ENCODE measurements at regions not wholly inside any gene's neighbourhood (a gene's known extent, or its start where the extent isn't known, plus 50 kb on each side); places are given as distances from the start of the nearest gene placed in this dataset.
"Not testable (repeated sequence)": the region's sequence is repeated elsewhere in the genome, so short reads cannot be mapped to it uniquely, and the experiment has no call there.

- DNase-seq (ENCODE audit: low read depth in 2 of 2) = no peak
Observed at GRCh38 chr10:28135258-28135657, 136.4 kb upstream of the ODAD2 start.

GRCh38 chr10:28130267-28130666 lies 131.4 kb upstream of the ODAD2 start:
- DNase-seq (ENCODE audit: low read depth in 2 of 2) = no peak

- DNase-seq (ENCODE audit: low read depth in 2 of 2) = no peak
Observed at GRCh38 chr10:28127881-28128280, 129.0 kb upstream of the ODAD2 start.

GRCh38 chr10:28125701-28126100 lies 126.8 kb upstream of the ODAD2 start:
- DNase-seq (ENCODE audit: low read depth in 2 of 2) = no peak

GRCh38 chr10:28120795-28121194 lies 121.9 kb upstream of the ODAD2 start:
- DNase-seq (ENCODE audit: low read depth in 2 of 2) = no peak

GRCh38 chr10:28120043-28120749 lies 121.3 kb upstream of the ODAD2 start:
- DNase-seq (ENCODE audit: low read depth in 2 of 2) = no peak

DNA sequence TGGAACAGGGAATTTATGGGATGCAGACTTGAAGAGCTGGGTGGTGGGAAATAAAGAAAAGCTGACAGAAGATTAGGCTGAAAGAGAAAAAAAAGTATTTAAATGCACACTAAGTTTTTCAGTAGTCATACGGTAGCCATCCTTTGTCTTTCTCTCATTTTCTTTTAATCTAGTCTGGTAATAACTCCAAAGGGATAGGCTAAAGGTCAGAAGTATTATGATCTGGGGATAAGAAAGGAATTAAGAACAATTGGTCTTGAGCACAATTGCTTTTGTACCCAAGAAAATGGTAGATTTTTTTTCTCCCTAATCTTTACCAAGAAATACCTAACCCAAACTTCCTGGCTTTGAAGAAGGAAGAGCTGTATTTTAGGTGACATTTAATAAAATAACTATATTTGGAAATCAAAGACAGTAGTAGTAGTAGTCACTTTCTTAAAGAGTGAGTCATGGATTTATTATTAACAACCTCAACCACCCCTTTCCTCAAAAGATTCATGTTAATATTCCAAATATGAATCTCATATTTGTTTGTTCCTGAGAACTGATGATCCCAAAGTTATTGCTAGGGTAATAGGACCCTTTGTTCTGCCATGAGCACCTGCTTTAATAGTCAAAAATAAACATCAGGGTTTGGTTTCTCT lies 120.2 kb upstream of the ODAD2 start:
- DNase-seq (ENCODE audit: low read depth in 2 of 2) = no peak

- no peak for DNase-seq (ENCODE audit: low read depth in 2 of 2)
Observed at GRCh38 chr10:28113202-28113601, 114.3 kb upstream of the ODAD2 start.

DNA sequence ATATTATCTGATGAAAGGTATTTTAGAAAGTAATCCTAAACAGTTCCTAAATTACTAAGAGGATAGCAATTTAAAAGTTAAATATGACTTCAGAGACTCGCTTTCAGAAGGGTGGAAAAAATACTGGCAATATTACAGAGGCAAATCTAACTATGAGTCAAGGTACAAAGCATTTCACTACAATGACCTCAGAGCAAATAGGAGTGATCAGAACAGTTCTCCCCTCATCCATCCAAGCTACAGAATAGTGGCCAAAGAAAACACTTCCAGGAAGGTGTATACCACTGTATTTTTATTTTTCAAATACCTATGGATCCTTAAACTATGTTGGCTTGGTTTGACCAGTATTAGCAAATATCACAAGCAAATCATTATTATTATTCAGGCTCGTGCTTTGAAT lies 112.8 kb upstream of the ODAD2 start:
- DNase-seq (ENCODE audit: low read depth in 2 of 2) = no peak

DNA sequence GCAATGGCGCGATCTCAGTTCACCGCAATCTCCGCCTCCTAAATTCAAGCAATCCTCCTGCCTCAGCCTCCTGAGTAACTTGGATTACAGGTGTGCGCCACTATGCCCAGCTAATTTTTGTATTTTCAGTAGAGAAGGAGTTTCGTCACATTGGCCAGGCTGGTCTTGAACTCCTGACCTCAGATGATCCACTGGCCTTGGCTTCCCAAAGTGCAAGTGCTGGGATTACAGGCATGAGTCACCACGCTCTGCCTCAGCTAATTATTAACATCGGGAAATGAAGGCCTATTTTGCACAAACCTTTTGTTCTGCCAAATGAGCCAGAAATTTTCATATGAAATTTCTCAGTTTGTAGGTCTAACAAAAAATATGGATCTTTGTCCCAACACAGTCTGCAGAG lies 106.7 kb upstream of the ODAD2 start:
- DNase-seq (ENCODE audit: low read depth in 2 of 2) = no peak

DNA sequence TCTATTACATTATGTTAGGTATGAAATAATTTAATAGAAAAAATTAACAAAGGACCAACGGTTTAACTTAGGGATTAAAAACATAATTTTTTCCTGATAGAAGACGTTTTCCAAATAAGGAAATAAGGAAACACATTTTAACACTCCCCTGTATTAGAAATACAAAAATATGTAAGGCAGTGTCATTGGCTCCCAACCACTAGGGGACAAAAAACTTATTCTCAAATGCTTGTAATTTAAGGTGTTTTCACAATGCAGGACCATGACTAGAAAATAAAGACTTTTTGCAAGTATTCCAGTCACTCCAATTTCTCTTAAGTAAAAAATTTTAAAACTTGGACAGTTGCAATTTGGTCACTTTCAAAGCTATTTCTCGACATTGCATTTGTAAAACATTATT lies 98.8 kb upstream of the ODAD2 start:
- DNase-seq (ENCODE audit: low read depth in 2 of 2) = no peak

- no peak for DNase-seq (ENCODE audit: low read depth in 2 of 2)
Observed at GRCh38 chr10:28095791-28096378, 97.0 kb upstream of the ODAD2 start.

DNA sequence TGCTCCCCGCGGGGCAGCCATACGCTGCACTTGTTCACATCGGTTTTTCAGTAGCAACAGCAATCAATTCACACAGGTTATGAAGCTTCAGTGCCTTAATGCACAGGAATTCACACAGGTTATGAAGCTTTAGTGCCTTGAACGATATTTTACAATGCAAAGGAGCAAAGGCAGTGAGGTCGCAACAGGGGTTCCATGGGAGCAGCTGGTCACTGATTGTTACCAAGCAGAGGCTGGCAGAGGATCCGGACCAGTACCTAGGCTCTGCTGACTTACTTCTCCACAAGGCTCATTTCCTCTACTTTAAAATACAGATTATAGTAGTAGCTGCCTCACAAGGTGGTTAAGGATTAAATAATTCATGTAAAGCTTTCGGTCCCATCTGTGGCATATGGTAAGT lies 95.2 kb upstream of the ODAD2 start:
- DNase-seq (ENCODE audit: low read depth in 2 of 2) = no peak

GRCh38 chr10:28091913-28092312 lies 93.0 kb upstream of the ODAD2 start:
- DNase-seq (ENCODE audit: low read depth in 2 of 2) = no peak

- DNase-seq (ENCODE audit: low read depth in 2 of 2) = no peak
Observed at GRCh38 chr10:28090506-28090905, 91.6 kb upstream of the ODAD2 start.

GRCh38 chr10:28089467-28089866 lies 90.6 kb upstream of the ODAD2 start:
- DNase-seq (ENCODE audit: low read depth in 2 of 2) = no peak

- DNase-seq (ENCODE audit: low read depth in 2 of 2) = no peak
Observed at GRCh38 chr10:28087661-28088351, 88.9 kb upstream of the ODAD2 start.

DNA sequence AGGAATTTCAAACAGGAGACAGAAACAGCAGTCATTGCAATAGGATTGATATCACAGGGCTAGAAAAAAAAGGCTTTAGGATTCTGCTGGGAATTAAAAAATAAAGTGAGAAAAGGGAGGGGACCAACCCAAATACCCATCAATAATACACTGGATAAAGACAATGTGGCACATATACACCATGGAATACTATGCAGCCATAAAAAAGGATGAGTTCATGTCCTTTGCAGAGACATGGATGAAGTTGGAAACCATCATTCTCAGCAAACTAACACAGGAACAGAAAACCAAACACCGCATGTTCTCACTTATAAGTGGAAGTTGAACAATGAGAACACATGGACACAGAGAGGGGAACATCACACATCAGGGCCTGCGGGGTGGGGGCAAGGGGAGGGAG lies 86.9 kb upstream of the ODAD2 start:
- not testable (repeated sequence) for DNase-seq (ENCODE audit: low read depth in 2 of 2)

DNA sequence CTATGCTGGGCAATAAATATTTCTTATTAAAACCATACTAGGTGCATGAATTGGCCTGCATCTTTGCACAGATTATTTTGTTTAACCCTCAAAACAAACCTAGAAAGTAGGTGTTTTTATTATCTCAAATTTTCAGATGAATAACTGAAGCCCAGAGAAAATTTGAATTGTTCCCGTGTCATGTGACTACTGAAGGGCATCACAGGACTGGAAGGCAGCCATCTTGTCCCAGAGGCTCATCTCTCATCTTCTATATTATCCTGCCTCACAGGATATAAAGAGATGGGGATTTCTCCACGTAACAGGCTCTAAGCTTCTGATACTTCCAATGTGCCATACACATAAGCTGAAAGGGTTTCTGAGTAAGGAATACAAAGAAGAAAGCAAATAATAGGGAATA lies 84.0 kb upstream of the ODAD2 start:
- no peak for DNase-seq (ENCODE audit: low read depth in 2 of 2)

DNA sequence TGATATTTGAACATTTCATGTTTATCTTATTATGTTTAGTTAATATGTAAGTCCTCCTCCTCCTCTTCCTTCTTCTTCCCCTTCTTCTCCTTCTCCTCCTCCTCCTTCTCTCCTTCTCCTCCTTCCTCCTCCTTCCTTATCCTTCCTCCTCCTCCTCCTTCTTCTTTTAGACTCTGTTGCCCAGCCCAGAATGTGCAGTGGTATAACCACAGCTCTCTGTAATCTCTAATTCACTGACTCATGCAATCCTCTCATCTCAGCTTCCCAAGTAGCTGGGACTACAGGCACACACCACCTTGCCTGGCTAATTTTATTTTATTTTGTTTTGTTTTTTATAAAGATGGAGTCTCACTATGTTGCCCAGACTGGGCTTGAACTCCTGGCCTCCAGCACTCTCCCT lies 83.4 kb upstream of the ODAD2 start:
- no peak for DNase-seq (ENCODE audit: low read depth in 2 of 2)

DNA sequence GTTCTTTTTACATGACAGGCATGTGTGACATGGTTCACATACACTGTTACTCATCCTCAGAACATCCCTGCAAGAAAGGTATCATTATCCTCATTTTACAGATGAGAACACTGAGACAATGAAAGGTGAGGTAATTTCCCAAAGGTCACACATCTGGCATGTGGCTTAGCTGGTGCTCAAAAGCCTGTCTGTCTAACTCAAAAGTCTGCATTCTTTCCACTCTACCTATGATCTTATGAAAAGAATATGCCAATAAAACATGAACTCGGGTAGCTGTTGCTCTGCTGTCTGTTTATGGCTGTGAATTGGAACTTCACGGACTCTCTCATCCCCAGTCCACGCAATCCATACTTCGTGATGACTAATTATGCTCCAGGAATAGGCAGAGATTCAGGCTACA lies 79.0 kb upstream of the ODAD2 start:
- DNase-seq (ENCODE audit: low read depth in 2 of 2) = no peak

DNA sequence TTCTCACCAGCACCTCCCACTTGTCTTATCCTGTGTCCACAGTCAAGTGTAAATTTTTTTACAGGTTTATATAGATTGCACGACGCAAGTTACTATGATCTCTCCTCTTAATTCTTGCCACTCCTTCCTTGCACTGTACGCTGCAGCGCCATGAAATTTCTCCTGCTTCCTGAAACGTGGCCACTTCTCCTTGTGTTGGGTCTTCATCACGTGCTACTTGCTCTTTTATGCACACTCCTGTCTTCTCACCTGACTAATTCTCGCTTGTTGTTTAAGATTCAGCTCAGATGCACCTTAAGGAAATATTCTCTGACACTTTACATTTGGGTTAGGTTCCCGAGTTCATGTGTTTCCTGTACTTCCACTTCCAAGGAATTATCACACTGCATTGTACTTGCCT lies 76.5 kb upstream of the ODAD2 start:
- no peak for DNase-seq (ENCODE audit: low read depth in 2 of 2)

DNA sequence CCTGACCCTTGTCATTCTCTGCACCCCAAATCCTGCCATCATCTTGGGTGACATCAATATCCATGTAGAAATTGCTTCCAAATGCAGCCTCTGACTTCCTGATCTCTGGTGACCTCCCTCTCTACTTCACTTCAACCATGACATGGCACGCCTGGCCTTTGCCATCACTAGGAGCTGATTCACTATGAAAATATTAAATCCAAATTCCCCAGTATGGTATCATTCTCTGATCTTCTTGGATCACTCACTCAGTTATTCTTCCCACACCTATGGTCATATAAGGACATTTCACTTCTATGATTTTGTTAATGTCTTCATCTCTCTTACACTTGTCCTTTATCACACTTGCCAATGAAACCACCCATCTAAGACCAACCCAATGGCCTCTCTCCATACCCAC lies 73.7 kb upstream of the ODAD2 start:
- no peak for DNase-seq (ENCODE audit: low read depth in 2 of 2)

All from stimulated activated CD4-positive, alpha-beta T cell treated with anti-CD3 and anti-CD28 coated beads, Interleukin-12 subunit alpha, Interleukin-12 subunit beta, amount 100 ng/mL, for 24 hours (primary cell).